ENCODE measurements at regions not wholly inside any gene's neighbourhood (a gene's known extent, or its start where the extent isn't known, plus 50 kb on each side); places are given as distances from the start of the nearest gene placed in this dataset.

- Histone ChIP-seq H3K4me3 (no peak overlapping the region), H3K9me3 (no peaks in the 10 kb centered on the region), H3K27me3 (no peaks in the 10 kb centered on the region), H3K36me3 (no peaks in the 10 kb centered on the region), H3K27ac (no peak overlapping the region), H3K4me1 (no peaks in the 10 kb centered on the region)
- 36 to 47% methylated on average over 1 of the region's 1 CpG for WGBS, 2 donors
- TF ChIP-seq EP300 (IDR thresholded peaks at IDR 0.05) (no peak), POLR2AphosphoS5 (IDR thresholded peaks at IDR 0.05) (no peak), POLR2A (IDR thresholded peaks at IDR 0.05) (no peak)
- TF ChIP-seq, protein P1, sequence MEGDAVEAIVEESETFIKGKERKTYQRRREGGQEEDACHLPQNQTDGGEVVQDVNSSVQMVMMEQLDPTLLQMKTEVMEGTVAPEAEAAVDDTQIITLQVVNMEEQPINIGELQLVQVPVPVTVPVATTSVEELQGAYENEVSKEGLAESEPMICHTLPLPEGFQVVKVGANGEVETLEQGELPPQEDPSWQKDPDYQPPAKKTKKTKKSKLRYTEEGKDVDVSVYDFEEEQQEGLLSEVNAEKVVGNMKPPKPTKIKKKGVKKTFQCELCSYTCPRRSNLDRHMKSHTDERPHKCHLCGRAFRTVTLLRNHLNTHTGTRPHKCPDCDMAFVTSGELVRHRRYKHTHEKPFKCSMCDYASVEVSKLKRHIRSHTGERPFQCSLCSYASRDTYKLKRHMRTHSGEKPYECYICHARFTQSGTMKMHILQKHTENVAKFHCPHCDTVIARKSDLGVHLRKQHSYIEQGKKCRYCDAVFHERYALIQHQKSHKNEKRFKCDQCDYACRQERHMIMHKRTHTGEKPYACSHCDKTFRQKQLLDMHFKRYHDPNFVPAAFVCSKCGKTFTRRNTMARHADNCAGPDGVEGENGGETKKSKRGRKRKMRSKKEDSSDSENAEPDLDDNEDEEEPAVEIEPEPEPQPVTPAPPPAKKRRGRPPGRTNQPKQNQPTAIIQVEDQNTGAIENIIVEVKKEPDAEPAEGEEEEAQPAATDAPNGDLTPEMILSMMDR (IDR thresholded peaks at IDR 0.05): no peak
- DNase-seq: no peak
- intact Hi-C loops (cut with DNase I): no loop called here
Measured at GRCh38 chr18:56306797-56307196, 331.6 kb downstream of the TXNL1 start.

GRCh38 chr18:56305583-56305982, 332.8 kb downstream of the TXNL1 start:
- no peaks in the 10 kb centered on the region for H3K4me1 ChIP-seq
- intact Hi-C loops (cut with DNase I): no loop called here
- no peaks in the 10 kb centered on the region for H3K9me3 ChIP-seq
- no peak overlapping the region for H3K4me3 ChIP-seq
- no peaks in the 10 kb centered on the region for H3K36me3 ChIP-seq
- DNase-seq: no peak
- H3K27ac ChIP-seq: no peak overlapping the region
- TF ChIP-seq POLR2A (IDR thresholded peaks at IDR 0.05): no peak
- TF ChIP-seq, protein P1 (IDR thresholded peaks at IDR 0.05): no peak
- TF ChIP-seq EP300 (IDR thresholded peaks at IDR 0.05): no peak
- no peak for TF ChIP-seq POLR2AphosphoS5 (IDR thresholded peaks at IDR 0.05)
- no peaks in the 10 kb centered on the region for H3K27me3 ChIP-seq

- no peaks in the 10 kb centered on the region for H3K4me1 ChIP-seq
- no peaks in the 10 kb centered on the region for H3K27me3 ChIP-seq
- DNase-seq: no peak
- 89% methylated on average over 11 of the region's 11 CpGs for WGBS, 2 donors
- TF ChIP-seq POLR2AphosphoS5 (IDR thresholded peaks at IDR 0.05) (no peak), POLR2A (IDR thresholded peaks at IDR 0.05) (no peak), EP300 (IDR thresholded peaks at IDR 0.05) (no peak)
- TF ChIP-seq, protein P1 (IDR thresholded peaks at IDR 0.05): no peak
- intact Hi-C loops (cut with DNase I): no loop called here
- H3K27ac ChIP-seq: no peak overlapping the region
- H3K4me3 ChIP-seq: no peak overlapping the region
- no peaks in the 10 kb centered on the region for H3K36me3 ChIP-seq
- no peaks in the 10 kb centered on the region for H3K9me3 ChIP-seq
Measured at GRCh38 chr18:56302156-56302555, 336.2 kb downstream of the TXNL1 start.

GRCh38 chr18:56299740-56300139, 338.7 kb downstream of the TXNL1 start:
- no peak for TF ChIP-seq EP300 (IDR thresholded peaks at IDR 0.05)
- TF ChIP-seq POLR2AphosphoS5 (IDR thresholded peaks at IDR 0.05): no peak
- TF ChIP-seq, protein P1 (IDR thresholded peaks at IDR 0.05): no peak
- TF ChIP-seq POLR2A (IDR thresholded peaks at IDR 0.05): no peak
- 22 to 74% methylated on average over 1 of the region's 1 CpG for WGBS, 2 donors
- Histone ChIP-seq H3K36me3 (no peaks in the 10 kb centered on the region), H3K4me3 (no peak overlapping the region), H3K27ac (no peak overlapping the region), H3K9me3 (no peaks in the 10 kb centered on the region), H3K27me3 (no peaks in the 10 kb centered on the region), H3K4me1 (no peaks in the 10 kb centered on the region)
- DNase-seq: no peak
- intact Hi-C loops (cut with DNase I): no loop called here

GRCh38 chr18:56298935-56299334, 339.5 kb downstream of the TXNL1 start:
- TF ChIP-seq POLR2A (IDR thresholded peaks at IDR 0.05) (no peak), EP300 (IDR thresholded peaks at IDR 0.05) (no peak), POLR2AphosphoS5 (IDR thresholded peaks at IDR 0.05) (no peak)
- TF ChIP-seq, protein P1 (IDR thresholded peaks at IDR 0.05): no peak
- intact Hi-C loops (cut with DNase I): no loop called here
- DNase-seq: no peak
- Histone ChIP-seq H3K27ac (no peak overlapping the region), H3K4me1 (no peaks in the 10 kb centered on the region), H3K4me3 (no peak overlapping the region), H3K27me3 (no peaks in the 10 kb centered on the region), H3K36me3 (no peaks in the 10 kb centered on the region), H3K9me3 (no peaks in the 10 kb centered on the region)
- WGBS, 2 donors: 81 to 86% methylated on average over 1 of the region's 1 CpG

All from sigmoid colon (tissue), 6 donors.